Neural cell (in vitro differentiated cells): ENCODE measurements at regions not wholly inside any gene's neighbourhood (a gene's known extent, or its start where the extent isn't known, plus 50 kb on each side); places are given as distances from the start of the nearest gene placed in this dataset.

ENCODE experiments used
- H2AFZ ChIP-seq: fragments of 200-600, 300-800 bp; sonication (generic), shearing (Covaris generic); 2 replicates; pipeline ENCODE4 v1.6.0; 2014; ENCODE audit warnings: low read depth, mild to moderate bottlenecking, antibody characterized with exemption, low read length, moderate library complexity
- H3F3A ChIP-seq: fragments of 200-600 bp; shearing (Covaris generic); 2 replicates; pipeline ENCODE4 v1.6.1; 2016; ENCODE audit warnings: mild to moderate bottlenecking, moderate library complexity, mixed read lengths, antibody characterized with exemption, low read length; ENCODE audit not compliant: insufficient read depth, poor library complexity, severe bottlenecking
- H3K27ac ChIP-seq: fragments of 200-600, 300-800 bp; sonication (generic), shearing (Covaris generic); 2 replicates; pipeline ENCODE4 v1.5.1; 2014; ENCODE audit warnings: mild to moderate bottlenecking, low read length, moderate library complexity
- H3K27me3 ChIP-seq: fragments of 300-800, 200-600 bp; sonication (generic), shearing (Covaris generic); 2 replicates; pipeline ENCODE4 v1.6.0; 2014; ENCODE audit warnings: mild to moderate bottlenecking, low read depth, low read length, moderate library complexity; ENCODE audit not compliant: insufficient read depth
- H3K36me3 ChIP-seq: fragments of 300-800, 200-600 bp; sonication (generic), shearing (Covaris generic); 2 replicates; pipeline ENCODE4 v1.5.1; 2014; ENCODE audit warnings: mild to moderate bottlenecking, antibody characterized with exemption, low read length, moderate library complexity; ENCODE audit not compliant: insufficient read depth
- H3K4me2 ChIP-seq: fragments of 300-800, 200-600 bp; sonication (generic), shearing (Covaris generic); 2 replicates; pipeline ENCODE4 v1.6.0; 2014; ENCODE audit warnings: mild to moderate bottlenecking, low read length
- H3K4me3 ChIP-seq: fragments of 300-800, 200-600 bp; sonication (generic), shearing (Covaris generic); 2 replicates; pipeline ENCODE4 v1.5.1; 2014; ENCODE audit warnings: mild to moderate bottlenecking, low read length, moderate library complexity
- H3K79me2 ChIP-seq: fragments of 200-600 bp; shearing (Covaris generic); replicated peaks from 2 replicates; pipeline ENCODE4 v1.6.0; 2014; ENCODE audit warnings: mild to moderate bottlenecking, low read length, moderate library complexity; ENCODE audit not compliant: insufficient read depth
- H3K9ac ChIP-seq: fragments of 300-800, 200-600 bp; sonication (generic), shearing (Covaris generic); 2 replicates; pipeline ENCODE4 v1.6.1; 2016; ENCODE audit warnings: mild to moderate bottlenecking, low read length, mixed read lengths
- H3K9me2 ChIP-seq: fragments of 200-600 bp; shearing (Covaris generic); 2 replicates; pipeline ENCODE4 v1.6.1; 2016; ENCODE audit warnings: mild to moderate bottlenecking, low read length, mixed read lengths; ENCODE audit not compliant: insufficient read depth
- H3K9me3 ChIP-seq: fragments of 200-600, 300-800 bp; sonication (generic), shearing (Covaris generic); 2 replicates; pipeline ENCODE4 v1.6.1; 2016; ENCODE audit warnings: mild to moderate bottlenecking, mixed run types, low read length, moderate library complexity, mixed read lengths
- H4K20me1 ChIP-seq: fragments of 200-600 bp; shearing (Covaris generic); 2 replicates; pipeline ENCODE4 v1.6.1; 2016; ENCODE audit warnings: mild to moderate bottlenecking, mixed run types; ENCODE audit not compliant: insufficient read depth
- CTCF ChIP-seq: fragments of 450-650 bp; IDR thresholded peaks from 2 replicates; pipeline ENCODE4 v1.5.1; 2014; ENCODE audit warnings: antibody characterized with exemption, mild to moderate bottlenecking, moderate library complexity; ENCODE audit not compliant: poor library complexity, severe bottlenecking
- EP300 ChIP-seq: fragments of 450-650 bp; conservative IDR thresholded peaks from 2 replicates; pipeline ENCODE4 v1.6.1; 2014; ENCODE audit warnings: antibody characterized with exemption, mild to moderate bottlenecking, moderate library complexity; ENCODE audit not compliant: poor library complexity, severe bottlenecking
- EZH2 ChIP-seq: fragments of 200-600, 300-800 bp; shearing (Covaris generic), sonication (generic); IDR thresholded peaks from 2 replicates; pipeline ENCODE4 v1.6.1; 2014; ENCODE audit warnings: antibody characterized with exemption, low read length, borderline replicate concordance, mild to moderate bottlenecking; ENCODE audit not compliant: insufficient read depth, poor library complexity, severe bottlenecking
- MXI1 ChIP-seq: fragments of 450-650 bp; conservative IDR thresholded peaks from 2 replicates; pipeline ENCODE4 v1.6.1; 2014; ENCODE audit warnings: antibody characterized with exemption, mild to moderate bottlenecking; ENCODE audit not compliant: poor library complexity, severe bottlenecking
- POLR2AphosphoS5 ChIP-seq: IDR thresholded peaks from 2 replicates; pipeline ENCODE4 v1.6.1; 2012
- RAD21 ChIP-seq: fragments of 450-650 bp; conservative IDR thresholded peaks from 2 replicates; pipeline ENCODE4 v1.6.1; 2014; ENCODE audit warnings: antibody characterized with exemption, mild to moderate bottlenecking, moderate library complexity
- REST ChIP-seq: IDR thresholded peaks from 2 replicates; pipeline ENCODE4 v1.6.1; 2012; ENCODE audit warnings: borderline replicate concordance
- SMC3 ChIP-seq: fragments of 450-650 bp; conservative IDR thresholded peaks from 2 replicates; pipeline ENCODE4 v1.6.1; 2014; ENCODE audit warnings: antibody characterized with exemption, mild to moderate bottlenecking, moderate library complexity; ENCODE audit not compliant: poor library complexity
- TAF1 ChIP-seq: IDR thresholded peaks from 2 replicates; pipeline ENCODE4 v1.6.1; 2012; ENCODE audit warnings: low read depth

GRCh38 chr17:12195418-12195817 is 174.7 kb downstream of the MAP2K4 start:
- no peak overlapping the region for H3K27ac ChIP-seq
- no peaks in the 10 kb centered on the region for H4K20me1 ChIP-seq
- H3K4me3 ChIP-seq: no peak overlapping the region
- H3K27me3 ChIP-seq: no peaks in the 10 kb centered on the region
- H3K9ac ChIP-seq: no peak overlapping the region
- no peak overlapping the region for H2AFZ ChIP-seq
- H3K4me2 ChIP-seq: no peak overlapping the region
- H3F3A ChIP-seq: no peaks in the 10 kb centered on the region
- no peak for TF ChIP-seq POLR2AphosphoS5
- TF ChIP-seq CTCF: no peak
- no peak for TF ChIP-seq SMC3
- no peak for TF ChIP-seq EZH2
- no peak for TF ChIP-seq REST
- TF ChIP-seq MXI1: no peak
- TF ChIP-seq TAF1: no peak
- TF ChIP-seq EP300: no peak
- TF ChIP-seq RAD21: no peak
- no peaks in the 10 kb centered on the region for H3K9me2 ChIP-seq
- no peaks in the 10 kb centered on the region for H3K36me3 ChIP-seq
- H3K79me2 ChIP-seq: no peaks in the 10 kb centered on the region
- H3K9me3 ChIP-seq: no peaks in the 10 kb centered on the region

GRCh38 chr17:12201294-12201880 is 180.7 kb downstream of the MAP2K4 start:
- Histone ChIP-seq H3K9me2 (no peaks in the 10 kb centered on the region), H3K79me2 (no peaks in the 10 kb centered on the region), H3K9ac (no peak overlapping the region), H3K36me3 (no peaks in the 10 kb centered on the region), H3K9me3 (no peaks in the 10 kb centered on the region), H3F3A (no peaks in the 10 kb centered on the region), H3K27ac (no peak overlapping the region), H2AFZ (no peak overlapping the region), H3K4me3 (no peak overlapping the region), H4K20me1 (no peaks in the 10 kb centered on the region), H3K27me3 (no peaks in the 10 kb centered on the region), H3K4me2 (no peak overlapping the region)
- TF ChIP-seq EZH2 (no peak), RAD21 (no peak), POLR2AphosphoS5 (no peak), CTCF (no peak), MXI1 (no peak), REST (no peak), SMC3 (no peak), TAF1 (no peak)
